OCI-LY7 (cell line): ENCODE measurements at regions not wholly inside any gene's neighbourhood (a gene's known extent, or its start where the extent isn't known, plus 50 kb on each side); places are given as distances from the start of the nearest gene placed in this dataset.

ENCODE experiments used
- BruUV-seq: library from RNA; stranded (reverse); fragments of 400-500 nt; replicated peaks from 2 replicates; lab custom pipeline; 2021; lab: Mats Ljungman, UMichigan
- CTCF ChIA-PET: fragments of 300-600 bp; sonication (Branson Sonifier 250); formaldehyde crosslinking; loops from one replicate; lab custom pipeline; 2022; ENCODE audit warnings: antibody characterized with exemption; ENCODE audit not compliant: unreplicated experiment; lab: Charles Lee
- POLR2A ChIA-PET: fragments of 300-600 bp; sonication (Branson Sonifier 250); formaldehyde crosslinking; loops from one replicate; lab custom pipeline; 2022; ENCODE audit warnings: antibody characterized with exemption; lab: Charles Lee
- DNase-seq: peaks from one replicate; pipeline ENCODE4 v3.0.0-alpha.2; 2015; ENCODE audit warnings: low spot score
- H2AFZ ChIP-seq: fragments of 200-600 bp; sonication (generic), shearing (Covaris generic); 2 replicates; pipeline ENCODE4 v1.6.1; 2014; ENCODE audit warnings: mild to moderate bottlenecking, antibody characterized with exemption, low read length, moderate library complexity
- H3K27ac ChIP-seq: fragments of 200-600 bp; sonication (generic); 2 replicates; pipeline ENCODE4 v1.5.1; 2014; ENCODE audit warnings: mixed run types, low read depth, mild to moderate bottlenecking, moderate library complexity, low read length, inconsistent platforms; ENCODE audit not compliant: poor library complexity, severe bottlenecking
- H3K36me3 ChIP-seq: fragments of 200-600 bp; sonication (generic); 2 replicates; pipeline ENCODE4 v1.6.1; 2014; ENCODE audit warnings: mild to moderate bottlenecking, antibody characterized with exemption, low read length, moderate library complexity, mixed read lengths; ENCODE audit not compliant: insufficient read depth
- H3K4me1 ChIP-seq: fragments of 200-600 bp; sonication (generic); 2 replicates; pipeline ENCODE4 v1.5.1; 2014; ENCODE audit warnings: mild to moderate bottlenecking, low read length; ENCODE audit not compliant: insufficient read depth, poor library complexity, severe bottlenecking
- H3K4me2 ChIP-seq: fragments of 200-600 bp; sonication (generic); 2 replicates; pipeline ENCODE4 v1.6.1; 2014; ENCODE audit warnings: mild to moderate bottlenecking, low read length
- H3K4me3 ChIP-seq: fragments of 200-600 bp; sonication (generic); 2 replicates; pipeline ENCODE4 v1.5.1; 2014; ENCODE audit warnings: mild to moderate bottlenecking, low read depth, low read length; ENCODE audit not compliant: poor library complexity, severe bottlenecking
- H3K79me2 ChIP-seq: fragments of 200-600 bp; sonication (generic); 2 replicates; pipeline ENCODE4 v1.6.1; 2016; ENCODE audit warnings: low read depth, mild to moderate bottlenecking, low read length, moderate library complexity, mixed read lengths; ENCODE audit not compliant: insufficient read depth
- H3K9me2 ChIP-seq: fragments of 200-600 bp; sonication (generic); 2 replicates; pipeline ENCODE4 v1.6.1; 2016; ENCODE audit warnings: mild to moderate bottlenecking, low read length, mixed read lengths; ENCODE audit not compliant: insufficient read depth
- H3K9me3 ChIP-seq: fragments of 200-600 bp; sonication (generic); 2 replicates; pipeline ENCODE4 v1.6.1; 2014; ENCODE audit warnings: mild to moderate bottlenecking, mixed run types, low read length, mixed read lengths
- H4K20me1 ChIP-seq: fragments of 200-600 bp; sonication (generic); 2 replicates; pipeline ENCODE4 v1.6.1; 2014; ENCODE audit warnings: mild to moderate bottlenecking, antibody characterized with exemption, low read length, moderate library complexity, mixed read lengths; ENCODE audit not compliant: insufficient read depth
- EZH2phosphoT487 ChIP-seq: fragments of 200-600 bp; sonication (generic); IDR thresholded peaks from 2 replicates; pipeline ENCODE4 v1.6.1; 2018; ENCODE audit warnings: low read depth, borderline replicate concordance, mild to moderate bottlenecking, mixed run types, antibody characterized with exemption, low read length, moderate library complexity, mixed read lengths
- intact Hi-C: fragments of 100-400 bp; cut with micrococcal nuclease; formaldehyde crosslinking; loops from one replicate; pipeline ENCODE4 v1.10.0; 2022; ENCODE audit not compliant: unreplicated experiment
- TF ChIP-seq, protein P1 (sequence below): fragments of 200-600 bp; sonication (generic); conservative IDR thresholded peaks from 2 replicates; pipeline ENCODE4 v1.5.1; 2014; ENCODE audit warnings: mild to moderate bottlenecking, antibody characterized with exemption, low read length, moderate library complexity, mixed read lengths

DNA sequence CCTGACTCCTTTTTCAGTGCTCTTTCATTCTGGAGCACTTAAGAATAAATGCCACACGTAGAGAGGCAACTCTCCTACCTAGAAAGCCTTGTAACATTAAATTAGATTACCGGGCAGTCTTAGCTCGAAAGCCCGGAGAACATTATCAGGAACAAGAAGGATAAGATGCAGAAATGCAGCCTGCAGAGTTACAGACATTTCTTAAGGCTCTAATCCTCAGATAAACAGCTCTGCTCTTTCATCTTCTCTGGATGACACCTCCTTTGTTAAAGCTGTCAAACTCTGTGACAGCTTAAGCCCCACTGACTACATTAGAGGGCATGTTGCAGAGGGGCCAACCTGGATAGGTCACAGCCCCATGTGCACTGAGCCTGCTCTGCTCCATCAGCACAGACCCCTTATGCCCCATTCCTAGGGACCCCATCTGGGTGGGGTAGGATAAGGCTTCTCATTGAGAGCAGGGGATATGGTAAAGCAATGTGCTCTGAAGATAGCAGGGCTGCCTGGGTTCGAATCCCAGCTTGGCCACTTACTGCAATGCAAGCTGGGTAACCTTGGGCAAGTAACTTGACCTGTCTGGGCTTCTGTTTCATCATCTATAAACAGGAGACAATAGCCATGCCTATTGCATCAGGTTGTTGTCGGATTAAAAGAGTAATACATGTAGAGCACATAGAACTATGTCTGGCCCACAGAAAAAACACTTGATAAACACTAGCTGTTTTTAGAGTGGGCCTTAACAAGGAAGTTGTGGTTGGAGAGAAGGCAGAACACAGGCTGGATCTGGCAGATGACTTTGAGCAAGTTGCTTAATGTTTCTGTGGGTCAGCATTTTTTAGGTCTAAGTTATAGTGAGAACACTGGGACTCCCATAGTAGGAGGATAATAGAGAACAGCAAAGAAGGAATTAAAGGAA lies 111.4 kb downstream of the THNSL2 start:
- no peak for DNase-seq
- TF ChIP-seq EZH2phosphoT487: no peak
- TF ChIP-seq, protein P1, sequence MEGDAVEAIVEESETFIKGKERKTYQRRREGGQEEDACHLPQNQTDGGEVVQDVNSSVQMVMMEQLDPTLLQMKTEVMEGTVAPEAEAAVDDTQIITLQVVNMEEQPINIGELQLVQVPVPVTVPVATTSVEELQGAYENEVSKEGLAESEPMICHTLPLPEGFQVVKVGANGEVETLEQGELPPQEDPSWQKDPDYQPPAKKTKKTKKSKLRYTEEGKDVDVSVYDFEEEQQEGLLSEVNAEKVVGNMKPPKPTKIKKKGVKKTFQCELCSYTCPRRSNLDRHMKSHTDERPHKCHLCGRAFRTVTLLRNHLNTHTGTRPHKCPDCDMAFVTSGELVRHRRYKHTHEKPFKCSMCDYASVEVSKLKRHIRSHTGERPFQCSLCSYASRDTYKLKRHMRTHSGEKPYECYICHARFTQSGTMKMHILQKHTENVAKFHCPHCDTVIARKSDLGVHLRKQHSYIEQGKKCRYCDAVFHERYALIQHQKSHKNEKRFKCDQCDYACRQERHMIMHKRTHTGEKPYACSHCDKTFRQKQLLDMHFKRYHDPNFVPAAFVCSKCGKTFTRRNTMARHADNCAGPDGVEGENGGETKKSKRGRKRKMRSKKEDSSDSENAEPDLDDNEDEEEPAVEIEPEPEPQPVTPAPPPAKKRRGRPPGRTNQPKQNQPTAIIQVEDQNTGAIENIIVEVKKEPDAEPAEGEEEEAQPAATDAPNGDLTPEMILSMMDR: no peak
- CTCF ChIA-PET: no interaction called here
- H4K20me1 ChIP-seq: no peaks in the 10 kb centered on the region
- intact Hi-C loops: loop anchor here (2.0 kb wide), 1 partner anchor 19 kb away; no protein-coding TSS in a partner anchor
- no peak overlapping the region for H3K4me2 ChIP-seq
- no peaks in the 10 kb centered on the region for H3K9me3 ChIP-seq
- H3K79me2 ChIP-seq: no peaks in the 10 kb centered on the region
- no peak overlapping the region for H3K27ac ChIP-seq
- no peak overlapping the region for H3K4me3 ChIP-seq
- no peak overlapping the region for H2AFZ ChIP-seq
- BruUV-seq: no TSS peak
- POLR2A ChIA-PET: no interaction called here
- no peaks in the 10 kb centered on the region for H3K9me2 ChIP-seq
- no peaks in the 10 kb centered on the region for H3K4me1 ChIP-seq
- H3K36me3 ChIP-seq: no peaks in the 10 kb centered on the region

DNA sequence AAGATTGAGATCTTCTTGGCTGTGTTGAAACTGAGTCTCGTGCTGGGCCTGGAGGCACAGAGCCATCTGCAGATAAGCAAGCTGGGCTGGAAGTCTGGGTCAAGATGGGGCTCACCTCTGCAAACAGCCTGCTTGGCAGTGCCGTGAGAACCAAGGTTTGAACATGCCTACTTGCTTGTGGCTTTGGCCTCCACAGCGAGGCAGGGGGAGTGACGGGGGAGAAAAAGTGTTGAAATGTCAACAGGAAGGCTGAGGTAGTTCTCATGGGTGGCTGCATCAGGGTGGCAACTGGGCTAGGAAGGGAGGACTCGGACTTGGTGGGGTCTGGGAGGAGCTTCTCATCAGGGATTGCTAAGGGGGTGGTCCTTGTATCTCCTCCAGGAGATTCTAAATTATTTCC lies 99.7 kb downstream of the THNSL2 start:
- H4K20me1 ChIP-seq: no peaks in the 10 kb centered on the region
- no peak overlapping the region for H2AFZ ChIP-seq
- no peak overlapping the region for H3K4me3 ChIP-seq
- H3K9me3 ChIP-seq: no peaks in the 10 kb centered on the region
- H3K36me3 ChIP-seq: no peaks in the 10 kb centered on the region
- ChIA-PET CTCF (no interaction called here), POLR2A (no interaction called here)
- DNase-seq: no peak
- intact Hi-C loops: no loop called here
- no peaks in the 10 kb centered on the region for H3K79me2 ChIP-seq
- BruUV-seq: no TSS peak
- H3K9me2 ChIP-seq: no peaks in the 10 kb centered on the region
- no peak overlapping the region for H3K27ac ChIP-seq
- no peak for TF ChIP-seq EZH2phosphoT487
- TF ChIP-seq, protein P1: no peak
- H3K4me1 ChIP-seq: no peaks in the 10 kb centered on the region
- H3K4me2 ChIP-seq: no peak overlapping the region
